IMR-90 (cell line): ENCODE measurements at regions not wholly inside any gene's neighbourhood (a gene's known extent, or its start where the extent isn't known, plus 50 kb on each side); places are given as distances from the start of the nearest gene placed in this dataset.

ENCODE experiments used
- CEBPB ChIP-seq: IDR thresholded peaks from 2 replicates; pipeline ENCODE4 v1.6.1; 2012; ENCODE audit warnings: low read depth, low read length, improper control_type of control experiment
- POLR2A ChIP-seq: IDR thresholded peaks from 2 replicates; pipeline ENCODE4 v1.6.1; 2012; ENCODE audit warnings: mild to moderate bottlenecking, low read depth, low read length
- RAD21 ChIP-seq: IDR thresholded peaks from 2 replicates; pipeline ENCODE4 v1.6.1; 2012; ENCODE audit warnings: low read length, improper control_type of control experiment
- TF ChIP-seq, protein P1 (sequence below): conservative IDR thresholded peaks from 2 replicates; pipeline ENCODE4 v1.5.1; 2012; ENCODE audit warnings: mild to moderate bottlenecking, low read depth, low read length, improper control_type of control experiment
- TF ChIP-seq, protein P2 (sequence below): fragments of 150-350 bp; IDR thresholded peaks from 2 replicates; pipeline ENCODE4 v1.6.1; 2017; ENCODE audit warnings: mild to moderate bottlenecking, antibody characterized with exemption, low read length, low read depth

DNA sequence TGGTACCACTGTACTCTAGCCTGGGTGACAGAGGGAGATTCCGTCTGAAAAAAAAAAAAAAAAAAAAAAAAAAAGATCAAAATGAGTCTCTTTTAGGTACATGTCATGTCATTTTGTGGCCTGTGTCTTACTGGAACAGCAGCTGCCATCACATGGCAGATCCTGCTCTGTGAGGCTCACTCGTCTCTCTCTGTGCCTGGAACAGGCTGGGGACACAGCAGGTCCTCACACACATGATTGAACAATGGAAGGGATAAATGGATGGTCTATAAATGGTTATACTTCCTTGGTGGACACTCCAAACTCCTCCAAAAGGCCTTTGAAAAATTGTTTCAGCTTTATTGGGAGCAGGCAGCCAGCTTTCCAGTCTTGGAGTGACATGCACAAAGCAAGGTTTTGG lies 236.2 kb upstream of the COPS8 start:
- TF ChIP-seq CEBPB (no peak), RAD21 (no peak), POLR2A (no peak)
- TF ChIP-seq, protein P1, sequence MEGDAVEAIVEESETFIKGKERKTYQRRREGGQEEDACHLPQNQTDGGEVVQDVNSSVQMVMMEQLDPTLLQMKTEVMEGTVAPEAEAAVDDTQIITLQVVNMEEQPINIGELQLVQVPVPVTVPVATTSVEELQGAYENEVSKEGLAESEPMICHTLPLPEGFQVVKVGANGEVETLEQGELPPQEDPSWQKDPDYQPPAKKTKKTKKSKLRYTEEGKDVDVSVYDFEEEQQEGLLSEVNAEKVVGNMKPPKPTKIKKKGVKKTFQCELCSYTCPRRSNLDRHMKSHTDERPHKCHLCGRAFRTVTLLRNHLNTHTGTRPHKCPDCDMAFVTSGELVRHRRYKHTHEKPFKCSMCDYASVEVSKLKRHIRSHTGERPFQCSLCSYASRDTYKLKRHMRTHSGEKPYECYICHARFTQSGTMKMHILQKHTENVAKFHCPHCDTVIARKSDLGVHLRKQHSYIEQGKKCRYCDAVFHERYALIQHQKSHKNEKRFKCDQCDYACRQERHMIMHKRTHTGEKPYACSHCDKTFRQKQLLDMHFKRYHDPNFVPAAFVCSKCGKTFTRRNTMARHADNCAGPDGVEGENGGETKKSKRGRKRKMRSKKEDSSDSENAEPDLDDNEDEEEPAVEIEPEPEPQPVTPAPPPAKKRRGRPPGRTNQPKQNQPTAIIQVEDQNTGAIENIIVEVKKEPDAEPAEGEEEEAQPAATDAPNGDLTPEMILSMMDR = no peak
- TF ChIP-seq, protein P2, sequence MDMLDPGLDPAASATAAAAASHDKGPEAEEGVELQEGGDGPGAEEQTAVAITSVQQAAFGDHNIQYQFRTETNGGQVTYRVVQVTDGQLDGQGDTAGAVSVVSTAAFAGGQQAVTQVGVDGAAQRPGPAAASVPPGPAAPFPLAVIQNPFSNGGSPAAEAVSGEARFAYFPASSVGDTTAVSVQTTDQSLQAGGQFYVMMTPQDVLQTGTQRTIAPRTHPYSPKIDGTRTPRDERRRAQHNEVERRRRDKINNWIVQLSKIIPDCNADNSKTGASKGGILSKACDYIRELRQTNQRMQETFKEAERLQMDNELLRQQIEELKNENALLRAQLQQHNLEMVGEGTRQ = no peak
